ENCODE measurements at regions not wholly inside any gene's neighbourhood (a gene's known extent, or its start where the extent isn't known, plus 50 kb on each side); places are given as distances from the start of the nearest gene placed in this dataset.

GRCh38 chr3:23067116-23067515 is 136.0 kb upstream of the UBE2E2 start:
- no peak for TF ChIP-seq CTCF (IDR thresholded peaks at IDR 0.05; ENCODE audit: low read length)
- no peak for TF ChIP-seq EZH2 (IDR thresholded peaks at IDR 0.05; ENCODE audit: borderline replicate concordance, low read length)
